ENCODE measurements at regions not wholly inside any gene's neighbourhood (a gene's known extent, or its start where the extent isn't known, plus 50 kb on each side); places are given as distances from the start of the nearest gene placed in this dataset.

- no peak for DNase-seq
Measured at GRCh38 chr2:147250652-147251356, 594.0 kb upstream of the ACVR2A start.

GRCh38 chr2:147247749-147248148, 597.1 kb upstream of the ACVR2A start:
- DNase-seq: no peak

- no peak for DNase-seq
Measured at GRCh38 chr2:147242445-147242844, 602.4 kb upstream of the ACVR2A start.

GRCh38 chr2:147236601-147237000, 608.2 kb upstream of the ACVR2A start:
- no peak for DNase-seq

- DNase-seq: no peak
Measured at GRCh38 chr2:147232225-147232669, 612.6 kb upstream of the ACVR2A start.

GRCh38 chr2:147231607-147232006, 613.2 kb upstream of the ACVR2A start:
- DNase-seq: no peak

- DNase-seq: no peak
Measured at GRCh38 chr2:147231081-147231480, 613.7 kb upstream of the ACVR2A start.

- DNase-seq: no peak
Measured at GRCh38 chr2:147227313-147227712, 617.5 kb upstream of the ACVR2A start.

GRCh38 chr2:147224070-147224469, 620.8 kb upstream of the ACVR2A start:
- DNase-seq: no peak

- DNase-seq: no peak
Measured at GRCh38 chr2:147223553-147224060, 621.2 kb upstream of the ACVR2A start.

- no peak for DNase-seq
Measured at GRCh38 chr2:147223119-147223518, 621.7 kb upstream of the ACVR2A start.

GRCh38 chr2:147222506-147222905, 622.3 kb upstream of the ACVR2A start:
- no peak for DNase-seq

GRCh38 chr2:147214914-147215313, 629.9 kb upstream of the ACVR2A start:
- DNase-seq: no peak

- DNase-seq: no peak
Measured at GRCh38 chr2:147211484-147211883, 633.3 kb upstream of the ACVR2A start.

GRCh38 chr2:147204102-147204501, 640.7 kb upstream of the ACVR2A start:
- DNase-seq: no peak

GRCh38 chr2:147198651-147199171, 646.1 kb upstream of the ACVR2A start:
- DNase-seq: no peak

GRCh38 chr2:147197754-147198483, 646.9 kb upstream of the ACVR2A start:
- no peak for DNase-seq

GRCh38 chr2:147182260-147182659, 662.6 kb upstream of the ACVR2A start:
- peak; percentile 48 for DNase-seq

GRCh38 chr2:147181351-147182029, 663.3 kb upstream of the ACVR2A start:
- no peak for DNase-seq

- no peak for DNase-seq
Measured at GRCh38 chr2:147177071-147177857, 667.6 kb upstream of the ACVR2A start.

- no peak for DNase-seq
Measured at GRCh38 chr2:147174824-147175254, 670.0 kb upstream of the ACVR2A start.

GRCh38 chr2:147173798-147174197, 671.0 kb upstream of the ACVR2A start:
- DNase-seq: no peak

- no peak for DNase-seq
Measured at GRCh38 chr2:147173189-147173581, 671.6 kb upstream of the ACVR2A start.
